ENCODE measurements at regions not wholly inside any gene's neighbourhood (a gene's known extent, or its start where the extent isn't known, plus 50 kb on each side); places are given as distances from the start of the nearest gene placed in this dataset.

DNA sequence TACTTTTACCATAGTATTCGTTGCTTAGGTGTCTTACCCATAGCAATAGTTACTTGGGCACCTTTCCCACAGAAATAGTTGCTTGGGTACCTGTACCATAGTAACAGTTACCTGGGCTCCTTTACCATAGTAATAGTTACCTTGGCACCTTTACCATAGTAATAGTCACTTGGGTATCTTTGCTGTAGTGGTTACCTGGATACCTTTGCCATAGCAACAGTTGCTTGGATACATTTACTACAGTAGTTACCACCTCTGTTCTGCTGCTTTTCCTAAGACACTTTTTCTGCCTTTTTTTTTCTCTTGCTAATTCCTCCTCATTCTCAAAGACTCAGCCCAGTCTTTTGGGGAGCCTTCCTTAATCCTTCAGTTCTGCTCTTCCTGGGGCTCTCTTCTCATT lies 272.8 kb upstream of the PUDP start:
- TF ChIP-seq CTCF (IDR thresholded peaks at IDR 0.05) (no peak), POLR2A (IDR thresholded peaks at IDR 0.05) (no peak), POLR2AphosphoS5 (IDR thresholded peaks at IDR 0.05) (no peak)

Measured in prostate gland (tissue), 2 donors.